Heart right ventricle (tissue), 16 donors: ENCODE measurements at regions not wholly inside any gene's neighbourhood (a gene's known extent, or its start where the extent isn't known, plus 50 kb on each side); places are given as distances from the start of the nearest gene placed in this dataset.

Source experiments
- ATAC-seq, 8 donors: fragments of 200-7000 bp; cut with Tn5 transposase; one replicate each; pipeline ENCODE4 v1.9.1; 2020; ENCODE audit warnings: mild to moderate bottlenecking in 8 of 8, moderate library complexity in 8 of 8, moderate number of reproducible peaks in 1 of 8
- DNase-seq, 2 donors: peaks; one replicate each; pipeline ENCODE4 v3.0.0-alpha.2; 2020
- H3K27ac ChIP-seq, 10 donors: fragments of 200-600 bp; sonication (generic) in 2 of 10; one replicate each; pipeline versions ENCODE4 v1.5.0 to v1.8.0; 2020 to 2022; ENCODE audit warnings: mild to moderate bottlenecking in 3 of 10
- H3K27me3 ChIP-seq, 7 donors: fragments of 200-600 bp; one replicate each; pipeline ENCODE4 v1.8.0; 2021 to 2022; ENCODE audit warnings: mild to moderate bottlenecking in 2 of 7
- H3K36me3 ChIP-seq, 9 donors: fragments of 200-600 bp; sonication (generic) in 1 of 9; one replicate each; pipeline versions ENCODE4 v1.5.0 to v1.8.0; 2020 to 2022; ENCODE audit warnings: mild to moderate bottlenecking in 2 of 9
- H3K4me1 ChIP-seq, 9 donors: fragments of 200-600 bp; sonication (generic) in 1 of 9; one replicate each; pipeline versions ENCODE4 v1.5.0 to v1.8.0; 2020 to 2022; ENCODE audit warnings: mild to moderate bottlenecking in 4 of 9
- H3K4me3 ChIP-seq, 10 donors: fragments of 200-600 bp; sonication (generic) in 2 of 10; one replicate each; pipeline versions ENCODE4 v1.5.0 to v1.8.0; 2020 to 2022; ENCODE audit warnings: mild to moderate bottlenecking in 7 of 10, moderate library complexity in 2 of 10
- H3K9me3 ChIP-seq, 11 donors: fragments of 200-600 bp in 10 of 11; sonication (generic) in 2 of 11; one replicate each; pipeline versions ENCODE4 v1.5.0 to v1.8.0; 2013 to 2022; ENCODE audit warnings: mild to moderate bottlenecking in 2 of 11, control low read depth in 1 of 11, moderate library complexity in 1 of 11
- WGBS, 2 donors: extraction: QIAGEN DNeasy Blood & Tissue Kit; methylation state at CpG; one replicate each; pipeline ENCODE4 v1.1.7; 2013; ENCODE audit warnings: inconsistent platforms in 1 of 2; 5-methylcytosine and 5-hydroxymethylcytosine counted together
- intact Hi-C, 10 donors: fragments of 100-400 bp; cut with DNase I; formaldehyde crosslinking; loops; one replicate each; pipeline versions ENCODE4 v1.11.1 to v1.14.2; 2022
- TF ChIP-seq, protein P1 (sequence below), 9 donors: fragments of 200-600 bp; sonication (generic) in 2 of 9; IDR thresholded peaks; one replicate each; pipeline versions ENCODE4 v1.5.0 to v1.8.0; 2021 to 2022; ENCODE audit warnings: antibody characterized with exemption in 9 of 9, mild to moderate bottlenecking in 5 of 9, moderate library complexity in 1 of 9
- donor health status: Arrhythmogenic right ventricular cardiomyopathy.
- donor health status: ischemic (EF 13 %, LVEDD 7.1; RV severe dilation, severe dysfunction).
- donor health status: healthy with polysubstance abuse.
- donor health status: DM: no; HTN: yes; CAD: no.
- donor health status: DM: no; HTN: no; CAD: no.
- donor health status: ischemic (EF 25% LVEDD 6.9; RV normal size, moderate dysfunction).
- donor health status: ischemic (EF 25% LVEDD 5.7; RV mildly dilated, moderate dysfunction).
- donor health status: healthy.
- donor health status: DM: yes; HTN: yes; CAD: no.
- donor health status: Ischemic cardiomyopathy.
- donor health status: ischemic (EF 35%, LVEDD 5.7; RV mildly dilated, moderate dysfunction).
- donor health status: nonischemic (EF 11% LVEDD 7.7; RV severe dilation, severe dysfunction).
- donor health status: DM: yes; HTN: yes; CAD: no.
- donor health status: PGD.
- donor health status: ischemic (EF 29% LVEDD 5.4; RV normal size, mild dysfunction).
- donor health status: nonischemic (EF 23%, LVEDD 6.1; RV moderate dilation, normal function).

DNA sequence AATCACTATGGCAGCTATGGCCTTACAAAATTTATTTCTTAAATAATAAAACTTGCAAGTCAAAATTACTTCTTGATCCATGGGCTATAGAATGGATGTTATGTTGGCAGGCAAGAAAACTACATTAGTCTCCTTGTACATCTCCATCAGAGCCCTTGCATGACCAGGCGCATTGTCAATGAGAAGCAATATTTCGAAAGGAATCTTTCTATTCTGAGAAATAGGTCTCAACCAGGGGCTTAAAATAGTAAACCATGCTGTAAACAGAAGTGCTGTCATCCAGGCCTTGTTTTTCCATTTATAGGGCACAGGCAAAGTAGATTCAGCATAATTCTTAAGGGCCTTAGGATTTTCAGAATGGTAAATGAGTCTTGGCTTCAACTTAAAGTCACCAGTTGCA, 220.1 kb downstream of the SREK1 start:
- TF ChIP-seq, protein P1, sequence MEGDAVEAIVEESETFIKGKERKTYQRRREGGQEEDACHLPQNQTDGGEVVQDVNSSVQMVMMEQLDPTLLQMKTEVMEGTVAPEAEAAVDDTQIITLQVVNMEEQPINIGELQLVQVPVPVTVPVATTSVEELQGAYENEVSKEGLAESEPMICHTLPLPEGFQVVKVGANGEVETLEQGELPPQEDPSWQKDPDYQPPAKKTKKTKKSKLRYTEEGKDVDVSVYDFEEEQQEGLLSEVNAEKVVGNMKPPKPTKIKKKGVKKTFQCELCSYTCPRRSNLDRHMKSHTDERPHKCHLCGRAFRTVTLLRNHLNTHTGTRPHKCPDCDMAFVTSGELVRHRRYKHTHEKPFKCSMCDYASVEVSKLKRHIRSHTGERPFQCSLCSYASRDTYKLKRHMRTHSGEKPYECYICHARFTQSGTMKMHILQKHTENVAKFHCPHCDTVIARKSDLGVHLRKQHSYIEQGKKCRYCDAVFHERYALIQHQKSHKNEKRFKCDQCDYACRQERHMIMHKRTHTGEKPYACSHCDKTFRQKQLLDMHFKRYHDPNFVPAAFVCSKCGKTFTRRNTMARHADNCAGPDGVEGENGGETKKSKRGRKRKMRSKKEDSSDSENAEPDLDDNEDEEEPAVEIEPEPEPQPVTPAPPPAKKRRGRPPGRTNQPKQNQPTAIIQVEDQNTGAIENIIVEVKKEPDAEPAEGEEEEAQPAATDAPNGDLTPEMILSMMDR (IDR thresholded peaks at IDR 0.05): no peak
- no peak overlapping the region for H3K4me3 ChIP-seq
- peak overlapping the region; percentile 27 to 93 (median 79) for H3K27ac ChIP-seq
- H3K27me3 ChIP-seq: no peaks in the 10 kb centered on the region
- whole genome bisulfite sequencing, 2 donors: 62 to 66% methylated on average over 2 of the region's 2 CpGs
- peak in 1 of 8 donors; percentile 5 for ATAC-seq
- intact Hi-C loops: loop anchor here in 1 of 10 donors (10.0 kb wide), 1 partner anchor 71 kb away; no protein-coding TSS in a partner anchor
- no peak for DNase-seq
- H3K4me1 ChIP-seq: peaks cover 7 to 88% (median 22%) of the 10 kb centered on the region in 9 donors
- no peaks in the 10 kb centered on the region for H3K9me3 ChIP-seq
- no peaks in the 10 kb centered on the region for H3K36me3 ChIP-seq

- intact Hi-C loops: loop anchor here in 4 of 10 donors (5.0 to 10.0 kb wide), 3 partner anchors 39 to 71 kb away; no protein-coding TSS in a partner anchor
- H3K36me3 ChIP-seq: no peaks in the 10 kb centered on the region
- H3K9me3 ChIP-seq: no peaks in the 10 kb centered on the region
- H3K27ac ChIP-seq: peak overlapping the region in 9 of 10 donors; percentile 19 to 93 (median 79)
- H3K4me1 ChIP-seq: peaks cover 5 to 94% (median 18%) of the 10 kb centered on the region in 9 donors
- no peaks in the 10 kb centered on the region for H3K27me3 ChIP-seq
- 68 to 74% methylated on average over 4 of the region's 4 CpGs for WGBS, 2 donors
- DNase-seq: no peak
- no peak for ATAC-seq
- no peak overlapping the region for H3K4me3 ChIP-seq
- TF ChIP-seq, protein P1 (IDR thresholded peaks at IDR 0.05): no peak
Observed at GRCh38 chr5:66365981-66366380, 221.9 kb downstream of the SREK1 start.

DNA sequence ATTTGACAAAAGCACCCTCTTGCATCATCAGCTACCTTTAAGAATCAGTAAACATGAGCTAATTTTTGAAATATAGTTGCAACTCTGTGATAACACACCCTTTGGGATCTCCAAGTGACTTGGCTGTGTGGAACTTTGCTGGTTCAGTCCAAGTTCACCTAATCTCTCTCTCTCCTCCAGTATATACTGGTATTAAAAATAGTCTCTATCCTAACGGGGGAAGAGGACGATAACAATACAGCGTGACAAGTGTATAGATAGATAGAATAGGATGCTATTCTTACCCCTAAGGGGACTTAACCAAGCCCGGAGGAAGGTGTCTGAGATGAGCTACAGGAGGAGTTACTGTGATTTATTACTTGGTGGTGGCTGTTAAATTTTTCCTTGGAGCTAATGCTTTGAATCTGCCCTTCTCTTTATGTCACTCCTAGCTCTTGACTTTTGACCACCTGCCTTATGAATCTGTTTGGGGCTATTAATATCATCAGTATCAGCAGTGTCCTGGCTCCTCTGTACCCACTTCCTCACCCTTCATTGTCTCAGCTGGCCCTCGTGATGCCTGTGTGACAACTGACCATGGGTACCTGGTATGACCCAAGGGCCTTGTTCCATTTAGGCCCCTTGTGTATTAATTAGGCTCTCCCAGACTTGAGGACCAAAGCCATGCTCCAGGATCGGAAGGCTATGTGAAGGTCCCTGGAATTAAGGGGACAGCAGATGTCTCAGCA, 223.9 kb downstream of the SREK1 start:
- peak; percentile 68 to 93 (median 88) for ATAC-seq
- Histone ChIP-seq H3K4me1 (peaks cover 5 to 88% (median 17%) of the 10 kb centered on the region in 9 donors), H3K27ac (peak overlapping the region; percentile 70 to 93 (median 84))

GRCh38 chr5:66368811-66369210, 224.7 kb downstream of the SREK1 start:
- no peaks in the 10 kb centered on the region for H3K27me3 ChIP-seq
- peaks cover 5 to 81% (median 17%) of the 10 kb centered on the region in 9 donors for H3K4me1 ChIP-seq
- H3K9me3 ChIP-seq: no peaks in the 10 kb centered on the region
- WGBS, 2 donors: 29 to 35% methylated on average over 2 of the region's 2 CpGs
- no peaks in the 10 kb centered on the region for H3K36me3 ChIP-seq
- intact Hi-C loops: loop anchor here in 5 of 10 donors (1.0 to 10.0 kb wide), 4 partner anchors 42 to 68 kb away; no protein-coding TSS in a partner anchor
- peak in 1 of 8 donors; percentile 14 for ATAC-seq
- TF ChIP-seq, protein P1 (IDR thresholded peaks at IDR 0.05): no peak
- no peak overlapping the region for H3K4me3 ChIP-seq
- DNase-seq: no peak
- H3K27ac ChIP-seq: peak overlapping the region; percentile 59 to 93 (median 84)

More for the DNA sequence above, 223.9 kb downstream of the SREK1 start:
- Histone ChIP-seq H3K9me3 (no peaks in the 10 kb centered on the region), H3K36me3 (no peaks in the 10 kb centered on the region), H3K4me3 (no peak overlapping the region), H3K27me3 (no peaks in the 10 kb centered on the region)
- WGBS, 2 donors: 50% methylated on average over 6 of the region's 6 CpGs
- TF ChIP-seq, protein P1 (IDR thresholded peaks at IDR 0.05): no peak
- peak in 1 of 2 donors; percentile 29 for DNase-seq
- intact Hi-C loops: loop anchor here in 5 of 10 donors (1.0 to 10.0 kb wide), 4 partner anchors 41 to 69 kb away; no protein-coding TSS in a partner anchor
